Loucy (cell line): ENCODE measurements at regions not wholly inside any gene's neighbourhood (a gene's known extent, or its start where the extent isn't known, plus 50 kb on each side); places are given as distances from the start of the nearest gene placed in this dataset.

ENCODE experiments used
- EZH2phosphoT487 ChIP-seq: fragments of 200-600 bp; IDR thresholded peaks from 2 replicates; pipeline ENCODE4 v1.6.1; 2018; ENCODE audit warnings: antibody characterized with exemption, mild to moderate bottlenecking, moderate library complexity, borderline replicate concordance
- TF ChIP-seq, protein P1 (sequence below): fragments of 200-600 bp; sonication (generic); conservative IDR thresholded peaks from 2 replicates; pipeline ENCODE4 v1.5.1; 2014; ENCODE audit warnings: mild to moderate bottlenecking, antibody characterized with exemption, low read length

GRCh38 chr3:81393251-81393650 is 368.2 kb downstream of the GBE1 start:
- TF ChIP-seq, protein P1, sequence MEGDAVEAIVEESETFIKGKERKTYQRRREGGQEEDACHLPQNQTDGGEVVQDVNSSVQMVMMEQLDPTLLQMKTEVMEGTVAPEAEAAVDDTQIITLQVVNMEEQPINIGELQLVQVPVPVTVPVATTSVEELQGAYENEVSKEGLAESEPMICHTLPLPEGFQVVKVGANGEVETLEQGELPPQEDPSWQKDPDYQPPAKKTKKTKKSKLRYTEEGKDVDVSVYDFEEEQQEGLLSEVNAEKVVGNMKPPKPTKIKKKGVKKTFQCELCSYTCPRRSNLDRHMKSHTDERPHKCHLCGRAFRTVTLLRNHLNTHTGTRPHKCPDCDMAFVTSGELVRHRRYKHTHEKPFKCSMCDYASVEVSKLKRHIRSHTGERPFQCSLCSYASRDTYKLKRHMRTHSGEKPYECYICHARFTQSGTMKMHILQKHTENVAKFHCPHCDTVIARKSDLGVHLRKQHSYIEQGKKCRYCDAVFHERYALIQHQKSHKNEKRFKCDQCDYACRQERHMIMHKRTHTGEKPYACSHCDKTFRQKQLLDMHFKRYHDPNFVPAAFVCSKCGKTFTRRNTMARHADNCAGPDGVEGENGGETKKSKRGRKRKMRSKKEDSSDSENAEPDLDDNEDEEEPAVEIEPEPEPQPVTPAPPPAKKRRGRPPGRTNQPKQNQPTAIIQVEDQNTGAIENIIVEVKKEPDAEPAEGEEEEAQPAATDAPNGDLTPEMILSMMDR, result no peak
- no peak for TF ChIP-seq EZH2phosphoT487
